HS-27A (cell line): ENCODE measurements at regions not wholly inside any gene's neighbourhood (a gene's known extent, or its start where the extent isn't known, plus 50 kb on each side); places are given as distances from the start of the nearest gene placed in this dataset.
A peak's percentile ranks its signal among the peaks of the same experiment; 100 is the strongest.

Experiments
- DNase-seq: peaks from one replicate; pipeline ENCODE4 v3.0.0-alpha.2; 2012; ENCODE audit warnings: low read depth, missing footprints

DNA sequence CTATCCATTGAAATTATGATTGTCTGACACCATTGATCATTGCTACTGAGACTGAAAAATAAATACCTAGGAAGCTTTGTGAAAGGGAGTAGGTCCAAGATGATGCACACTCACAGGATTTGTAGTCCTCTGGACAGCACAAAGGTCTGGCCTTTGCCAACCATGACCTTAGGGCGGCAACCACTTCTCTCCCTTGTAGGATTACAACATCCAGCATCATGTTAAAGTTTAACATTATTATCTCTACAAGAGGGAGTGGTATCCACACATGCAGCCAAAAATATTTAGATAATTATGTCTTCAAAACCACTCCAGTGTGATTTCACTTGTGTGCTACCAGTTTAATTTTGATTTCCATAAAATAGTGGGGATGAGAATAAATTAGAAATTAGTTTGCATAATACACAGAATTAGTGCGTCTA, 51.1 kb upstream of the NHSL1 start:
- DNase-seq = no peak

DNA sequence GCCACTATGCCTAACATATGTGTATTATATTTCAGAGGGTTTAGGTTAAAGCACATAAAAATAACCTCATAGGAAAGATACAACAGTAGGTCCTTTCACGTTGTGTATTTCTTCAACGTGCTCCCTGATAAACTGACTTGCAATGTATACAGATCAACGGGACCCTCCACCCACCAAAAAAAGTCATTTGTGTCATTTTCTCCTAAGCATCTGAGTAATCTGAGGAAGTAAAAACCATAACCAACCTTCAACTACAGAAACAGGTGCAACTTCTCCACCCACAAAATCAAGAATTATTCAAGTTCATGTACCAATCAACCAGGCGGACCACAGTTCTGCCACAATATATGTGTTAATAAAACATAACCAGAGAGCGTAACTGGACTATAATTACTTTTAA, 54.9 kb upstream of the NHSL1 start:
- DNase-seq = no peak

DNA sequence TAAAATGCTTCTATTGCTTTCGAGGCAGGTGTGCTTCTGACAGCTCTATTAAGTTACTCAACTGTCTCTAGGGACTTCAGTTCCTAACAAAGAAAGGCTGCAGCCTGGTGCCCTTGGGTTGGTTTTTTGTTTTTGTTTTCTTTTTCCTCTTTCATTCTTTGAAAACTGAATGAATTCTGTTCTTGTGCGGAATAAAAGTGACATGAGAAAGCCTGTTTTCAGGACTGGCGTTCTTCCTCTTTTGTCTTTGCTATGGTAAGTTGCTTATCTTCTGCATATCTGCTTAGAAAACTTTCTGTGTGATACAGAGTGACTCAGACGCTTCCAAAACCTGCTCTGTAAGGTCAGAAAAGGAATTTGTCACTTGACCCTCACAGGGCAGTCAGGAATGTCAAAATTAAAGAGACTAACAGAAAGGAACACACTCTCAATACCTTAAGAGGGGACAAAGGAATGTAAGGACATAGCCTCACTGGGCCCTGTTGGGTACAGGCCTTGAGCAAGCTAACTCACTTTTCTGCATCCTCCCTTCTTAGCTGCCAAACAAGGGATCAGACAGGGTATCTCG, 56.2 kb upstream of the NHSL1 start:
- DNase-seq = peak; percentile 29

- no peak for DNase-seq
These were observed 57.9 kb upstream of the NHSL1 start for GRCh38 chr6:138557147-138557546.

- no peak for DNase-seq
These were observed 59.8 kb upstream of the NHSL1 start for GRCh38 chr6:138559143-138559542.

DNA sequence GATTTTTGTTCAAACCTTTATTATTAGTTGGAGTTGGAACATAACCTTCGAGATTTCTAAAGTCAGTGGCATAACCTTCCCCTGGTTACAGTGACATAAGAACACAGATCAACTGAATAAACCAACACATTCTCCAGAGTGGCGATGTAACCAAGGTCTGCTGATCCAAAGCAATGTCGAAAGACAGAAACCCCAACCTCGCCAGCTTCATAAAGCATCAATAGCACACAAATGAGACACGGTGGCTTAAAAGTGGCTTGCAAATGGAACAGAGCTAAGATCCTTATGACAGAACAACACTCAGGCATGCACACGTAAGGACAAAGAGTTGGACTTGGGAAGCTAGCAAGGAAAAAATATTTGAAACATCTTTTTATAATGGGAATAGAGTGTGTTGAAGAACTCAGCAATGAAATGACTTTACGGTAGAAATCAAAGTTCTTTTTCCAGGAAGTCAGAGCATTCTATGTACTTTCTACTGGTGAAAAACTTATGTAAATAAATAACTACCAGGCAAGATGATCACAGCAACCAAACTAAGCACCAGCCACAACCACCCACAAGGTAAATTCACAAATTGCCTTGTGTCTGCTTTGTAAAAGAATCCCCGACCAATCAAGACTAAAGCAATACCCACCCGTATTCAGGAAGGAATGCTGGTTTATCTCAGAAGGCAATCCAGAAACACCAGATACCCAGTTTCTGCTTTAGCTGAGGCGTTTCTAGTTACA, 61.0 kb upstream of the NHSL1 start:
- DNase-seq = no peak

- no peak for DNase-seq
These were observed 63.4 kb upstream of the NHSL1 start for GRCh38 chr6:138562691-138563090.

DNA sequence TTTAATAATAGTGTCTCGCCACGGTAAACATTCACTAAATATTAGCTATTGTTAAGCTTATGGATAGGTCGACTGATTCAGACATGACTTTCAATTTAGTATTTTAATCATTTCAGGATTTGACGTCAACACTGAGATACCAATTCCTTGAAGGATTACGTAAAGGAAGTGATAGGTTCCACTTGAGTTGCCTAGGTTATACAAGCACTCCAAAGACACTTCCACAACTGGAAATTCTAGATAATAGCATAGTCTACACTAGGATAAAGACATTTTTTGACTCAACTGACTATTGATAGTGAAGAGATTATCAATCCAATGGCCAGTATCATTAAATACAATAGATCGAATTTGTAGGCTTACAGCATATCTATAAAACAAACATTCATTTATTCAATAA, 63.9 kb upstream of the NHSL1 start:
- no peak for DNase-seq

GRCh38 chr6:138563650-138564049, 64.4 kb upstream of the NHSL1 start:
- no peak for DNase-seq

DNA sequence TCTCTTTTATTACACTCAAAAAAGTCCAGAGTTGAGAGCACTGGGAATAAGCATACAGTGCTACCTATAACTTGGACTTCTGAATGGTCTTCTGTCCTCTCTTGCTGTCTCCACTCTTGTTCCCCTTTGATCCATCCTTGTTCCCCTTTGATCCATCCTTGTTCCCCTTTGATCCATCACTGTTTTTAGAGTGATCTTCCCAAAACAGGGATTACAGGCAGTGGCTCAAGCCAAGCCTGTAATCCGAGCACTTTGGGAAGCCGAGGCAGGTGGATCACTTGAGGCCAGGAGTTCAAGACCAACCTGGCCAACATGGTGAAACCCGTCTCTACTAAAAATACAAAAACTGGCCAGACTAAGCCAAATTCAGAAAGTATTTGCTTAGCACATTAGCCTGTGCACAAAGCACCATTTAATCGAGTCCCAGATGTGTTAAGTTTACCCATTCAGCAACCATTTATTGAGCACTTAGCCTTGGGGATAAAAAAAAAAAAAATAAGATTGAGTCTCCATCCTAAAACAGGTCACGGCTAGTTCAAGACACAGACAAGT, 65.0 kb upstream of the NHSL1 start:
- DNase-seq = no peak

GRCh38 chr6:138567052-138567451, 67.8 kb upstream of the NHSL1 start:
- no peak for DNase-seq

GRCh38 chr6:138568997-138569396, 69.7 kb upstream of the NHSL1 start:
- no peak for DNase-seq

DNA sequence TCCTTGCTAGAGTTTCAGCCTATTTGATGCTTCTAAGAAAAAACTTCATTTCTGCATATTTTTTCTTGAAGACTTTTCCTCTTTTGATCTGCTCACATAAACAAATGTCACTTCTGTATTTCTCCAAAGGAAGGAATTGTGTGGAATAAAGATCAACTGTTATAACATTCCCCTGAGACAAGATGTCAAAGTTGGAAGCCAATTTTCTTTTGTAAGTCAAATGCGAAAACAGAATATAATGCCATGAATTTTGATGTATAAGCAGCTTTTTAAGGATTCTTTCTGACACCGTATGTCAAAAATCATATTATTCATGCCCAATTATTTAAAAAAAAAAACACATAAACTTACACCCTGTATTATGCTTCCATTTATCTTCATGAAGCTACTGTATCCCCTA, 70.3 kb upstream of the NHSL1 start:
- no peak for DNase-seq

- no peak for DNase-seq
These were observed 70.9 kb upstream of the NHSL1 start for GRCh38 chr6:138569970-138570724.

DNA sequence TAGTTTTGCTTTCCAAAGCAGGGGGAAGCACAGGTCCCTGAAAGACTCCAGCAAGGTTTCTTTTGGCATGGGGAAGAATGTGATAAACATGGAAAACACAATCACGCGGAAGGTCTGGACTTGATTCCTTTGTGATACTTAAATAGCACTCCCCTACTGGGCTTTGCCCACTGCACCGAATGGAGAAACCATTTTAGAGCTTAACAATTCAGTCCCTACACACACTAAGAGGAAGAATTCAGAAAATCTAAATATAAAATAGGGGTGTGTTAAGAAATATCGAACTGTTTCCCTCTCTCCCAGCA, 71.4 kb upstream of the NHSL1 start:
- no peak for DNase-seq

GRCh38 chr6:138571181-138571580, 71.9 kb upstream of the NHSL1 start:
- DNase-seq = no peak

DNA sequence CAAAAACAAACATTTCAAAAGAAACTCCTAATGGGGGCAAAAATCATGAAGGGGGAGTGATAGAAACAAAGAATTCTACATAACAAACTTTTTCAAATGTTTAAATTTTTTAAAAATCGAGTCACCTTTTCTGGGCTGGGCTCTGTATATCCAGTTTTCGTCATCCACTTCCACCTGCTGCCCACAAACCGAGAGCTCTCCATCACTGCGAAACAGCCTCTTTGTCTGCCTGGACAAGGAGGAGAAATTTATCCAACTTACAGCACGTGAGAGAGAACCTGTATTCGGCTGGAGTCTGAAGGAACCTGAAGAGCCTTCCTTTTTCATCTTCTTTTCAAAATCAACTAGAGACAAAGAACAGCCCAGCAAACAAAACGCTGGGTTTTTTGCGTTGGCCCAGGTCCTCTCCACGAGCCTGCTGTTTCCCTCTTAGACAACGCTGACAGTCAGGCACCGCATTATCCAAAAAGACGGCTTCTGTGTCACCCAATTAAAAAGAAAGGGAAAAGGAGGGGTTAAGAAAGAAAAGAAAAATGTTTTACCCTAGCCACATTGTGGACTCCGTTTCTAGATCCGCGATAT, 72.4 kb upstream of the NHSL1 start:
- no peak for DNase-seq

GRCh38 chr6:138572167-138572875, 73.0 kb upstream of the NHSL1 start:
- DNase-seq = no peak

DNA sequence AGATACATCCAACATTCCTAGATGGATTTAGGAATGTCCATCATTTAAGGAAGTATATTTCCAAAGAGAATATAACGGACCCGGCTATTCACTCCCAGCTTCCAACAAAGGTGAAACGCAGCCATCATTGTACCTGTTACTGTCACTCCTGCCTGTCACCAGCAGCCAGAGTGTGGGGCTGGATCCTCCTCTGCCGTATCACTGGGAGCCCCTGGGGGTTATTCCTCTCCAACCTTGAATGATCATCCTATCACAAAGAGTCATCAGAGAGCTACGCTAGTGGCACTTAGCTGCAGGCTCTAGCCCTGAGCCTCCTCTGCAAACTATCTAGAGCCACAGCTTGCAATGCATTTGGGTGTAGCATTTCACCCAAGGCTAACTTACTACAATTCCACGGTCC, 73.6 kb upstream of the NHSL1 start:
- no peak for DNase-seq

DNA sequence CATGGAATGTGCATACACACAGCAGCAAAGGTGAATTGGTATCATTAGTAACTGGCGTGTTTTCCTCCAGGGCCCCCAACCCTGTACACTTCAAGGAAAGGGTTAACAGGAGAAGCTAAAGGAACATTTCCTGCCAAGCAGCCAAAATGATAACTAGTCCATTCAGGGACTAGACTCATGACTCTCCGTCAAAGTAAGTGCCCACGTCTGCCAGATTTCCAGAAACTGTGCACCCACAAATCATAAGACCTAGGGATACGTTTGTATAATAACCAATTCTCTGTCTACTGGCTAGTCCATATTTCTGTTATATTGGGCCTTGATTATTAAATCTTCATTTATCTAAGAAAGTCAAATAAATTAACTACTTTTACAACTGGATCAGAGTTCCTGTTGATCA, 76.0 kb upstream of the NHSL1 start:
- DNase-seq = no peak

- DNase-seq = no peak
These were observed 77.0 kb upstream of the NHSL1 start for GRCh38 chr6:138576313-138576712.
